HG03558 (cell line): ENCODE measurements at regions not wholly inside any gene's neighbourhood (a gene's known extent, or its start where the extent isn't known, plus 50 kb on each side); places are given as distances from the start of the nearest gene placed in this dataset.

ENCODE experiments used
- ATAC-seq: cut with Tn5 transposase; IDR thresholded peaks from one replicate; pipeline ENCODE4 v1.9.1; 2021; ENCODE audit warnings: moderate number of reproducible peaks; ENCODE audit not compliant: unreplicated experiment; ENCODE audit errors: extremely low read depth

- ATAC-seq = no peak
These were observed 235.4 kb downstream of the HGF start for GRCh38 chr7:81534446-81534845.

- no peak for ATAC-seq
These were observed 235.9 kb downstream of the HGF start for GRCh38 chr7:81533931-81534330.

GRCh38 chr7:81533426-81533825 is 236.4 kb downstream of the HGF start:
- ATAC-seq = no peak

DNA sequence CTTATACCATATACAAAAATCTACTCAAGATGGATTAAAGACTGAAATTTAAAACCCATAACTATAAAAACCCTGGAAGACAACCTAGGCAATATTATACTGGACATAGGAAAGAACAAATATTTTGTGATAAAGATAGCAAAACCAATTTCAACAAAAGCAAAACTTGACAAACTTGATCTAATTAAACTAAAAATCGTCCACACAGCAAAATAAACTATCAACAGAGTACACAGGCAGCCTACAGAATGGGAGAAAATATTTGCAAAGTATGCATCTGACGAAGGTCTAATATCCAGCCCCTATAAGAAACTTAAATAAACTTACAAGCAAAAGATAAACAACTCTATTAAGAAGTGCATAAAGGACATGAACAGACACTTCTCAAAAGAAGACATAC is 240.1 kb downstream of the HGF start:
- ATAC-seq = no peak

DNA sequence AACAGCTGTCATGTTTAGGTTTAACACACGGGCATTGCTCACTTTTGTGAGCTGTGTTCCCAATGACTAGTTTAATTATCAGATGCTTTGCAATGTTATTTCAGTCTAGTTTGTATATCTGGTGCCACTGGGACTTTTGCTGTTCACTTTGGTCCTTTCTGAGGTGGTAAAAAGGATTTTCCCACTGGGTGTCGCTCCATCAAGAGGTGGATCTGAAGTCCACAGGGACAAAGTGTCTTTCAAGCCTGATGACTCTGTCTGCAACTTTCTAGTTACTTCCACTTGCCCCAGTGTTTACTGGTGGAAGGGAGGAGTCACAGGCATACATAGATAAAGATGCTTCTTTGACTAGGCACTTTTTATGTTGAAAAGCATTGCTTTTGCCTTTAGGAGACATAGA is 242.2 kb downstream of the HGF start:
- ATAC-seq = no peak

DNA sequence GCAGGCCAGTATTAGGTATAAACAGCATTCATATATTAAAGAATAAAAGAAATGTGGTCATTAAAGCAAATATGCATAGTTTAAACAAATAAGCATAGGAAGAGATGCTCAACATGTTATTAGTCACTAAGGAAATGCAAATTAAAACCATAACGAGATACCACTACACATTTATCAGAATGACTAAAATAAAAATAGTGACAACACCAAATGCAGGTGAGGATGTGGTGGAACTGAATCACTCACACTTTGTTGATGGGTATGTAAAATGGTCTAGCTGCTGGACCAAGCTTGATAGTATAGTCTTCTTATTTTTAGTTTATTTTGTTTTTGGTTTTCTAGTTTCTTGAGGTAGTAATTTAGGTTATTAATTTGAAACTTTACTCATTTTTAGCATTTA is 242.9 kb downstream of the HGF start:
- ATAC-seq = no peak

DNA sequence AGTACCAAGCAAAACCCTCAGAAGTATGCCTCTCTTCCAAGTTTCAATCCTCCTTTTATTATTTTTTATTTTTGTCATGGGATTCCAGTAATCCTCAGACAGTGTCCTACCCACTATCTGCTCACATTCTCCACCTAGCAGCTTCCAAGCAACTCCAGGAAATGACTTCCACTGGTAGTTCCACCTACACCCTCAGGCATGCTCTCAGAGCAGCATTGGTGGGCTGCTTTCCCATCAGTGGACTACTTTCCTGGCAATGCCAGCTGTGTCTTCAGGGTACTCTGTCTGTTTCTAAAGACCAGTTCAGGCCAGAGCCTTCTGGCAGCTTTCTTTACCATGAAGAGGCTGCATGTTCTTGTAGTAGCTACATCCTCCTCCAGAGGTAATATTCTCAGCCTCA is 244.0 kb downstream of the HGF start:
- no peak for ATAC-seq

DNA sequence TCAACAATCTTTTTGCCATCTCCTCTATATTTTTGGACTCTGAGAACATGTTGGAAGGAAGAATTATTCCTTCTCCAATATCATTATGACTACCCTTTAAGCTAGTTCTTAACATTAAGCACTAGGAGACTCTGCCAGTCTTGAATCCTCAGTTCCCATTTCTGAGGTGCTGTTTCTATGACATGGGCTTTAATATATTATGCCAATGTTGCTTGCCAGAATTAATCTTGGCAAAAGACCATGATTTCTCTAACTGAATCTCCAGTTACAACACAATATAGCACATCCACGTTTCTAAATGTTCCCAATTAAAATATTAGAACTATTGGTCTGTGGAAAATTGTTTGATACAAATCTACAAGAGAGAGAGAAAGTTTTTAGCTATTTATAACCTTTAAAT is 250.0 kb downstream of the HGF start:
- no peak for ATAC-seq

DNA sequence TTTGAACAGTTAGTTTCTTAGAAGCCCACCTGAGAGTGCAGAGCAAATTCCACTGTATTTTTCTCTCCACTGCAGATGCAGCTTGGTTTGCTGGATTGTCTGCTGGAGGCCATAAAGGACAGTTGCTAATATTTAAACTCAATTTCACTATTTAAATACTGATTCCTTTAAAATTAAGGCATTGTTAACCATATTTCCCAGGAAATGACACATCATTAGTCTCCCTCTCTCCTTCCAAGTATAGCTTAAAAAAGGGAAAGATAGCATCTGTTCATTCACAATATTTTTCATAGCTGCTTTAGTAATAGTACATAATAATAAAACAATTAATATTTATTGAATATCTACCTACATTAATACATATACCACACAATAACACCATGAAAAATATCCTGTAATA is 252.9 kb downstream of the HGF start:
- no peak for ATAC-seq

DNA sequence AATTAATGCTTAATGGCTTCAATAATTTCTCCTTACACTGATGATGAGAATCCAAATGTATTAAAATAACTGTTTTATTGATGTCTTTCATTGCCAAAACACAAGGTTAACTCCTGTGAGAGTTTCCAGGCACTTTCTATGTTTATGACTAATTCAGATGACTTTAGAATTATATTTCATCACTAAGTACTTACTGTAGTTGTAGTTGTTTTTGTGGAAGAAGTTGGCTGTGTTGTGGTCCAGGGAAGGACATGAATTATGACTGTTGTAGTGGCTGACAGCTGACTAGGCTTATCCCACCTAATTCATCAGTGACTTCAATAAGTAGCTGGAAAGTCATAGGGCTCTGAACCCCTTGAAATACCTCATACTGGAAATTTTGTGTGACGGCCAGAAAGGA is 254.8 kb downstream of the HGF start:
- no peak for ATAC-seq

- ATAC-seq = no peak
These were observed 255.3 kb downstream of the HGF start for GRCh38 chr7:81514546-81514945.

- no peak for ATAC-seq
These were observed 259.7 kb downstream of the HGF start for GRCh38 chr7:81510122-81510521.

DNA sequence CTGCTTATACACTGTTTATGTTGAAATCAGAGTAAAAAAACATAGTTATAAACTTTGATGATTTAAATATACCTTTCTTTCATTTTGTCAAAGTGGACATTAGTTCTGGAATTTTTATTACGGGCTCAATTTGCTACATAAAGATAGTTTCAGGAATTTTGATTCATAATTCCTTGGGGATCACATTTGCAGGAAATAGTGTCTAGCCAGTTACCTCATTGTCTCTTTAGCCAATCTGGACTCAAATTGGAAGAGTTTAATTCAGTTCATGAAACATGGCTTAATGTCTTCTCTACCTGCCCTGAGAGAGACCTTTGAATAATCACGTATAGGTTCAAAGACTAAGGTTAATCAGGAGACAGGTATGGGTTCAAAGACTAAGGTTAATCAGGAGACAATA is 262.6 kb downstream of the HGF start:
- ATAC-seq = no peak

DNA sequence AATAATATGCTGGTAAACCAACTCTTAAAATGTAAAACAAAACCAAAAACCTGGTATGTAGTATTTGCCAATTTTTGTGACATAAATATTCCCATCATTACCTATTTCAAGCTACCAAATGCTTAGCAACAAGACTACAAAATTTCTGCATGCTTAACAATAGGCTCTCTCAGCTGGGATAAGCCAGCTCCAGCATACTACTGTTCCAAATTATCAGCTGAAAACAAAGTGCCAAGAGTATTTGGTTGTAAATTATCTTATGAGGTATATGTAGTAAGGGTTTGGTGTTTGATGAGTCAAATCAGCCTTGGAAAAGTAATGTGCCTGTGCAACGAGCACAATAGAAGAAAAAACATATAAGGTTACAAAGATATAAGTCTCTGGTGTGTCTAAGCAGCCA is 263.2 kb downstream of the HGF start:
- no peak for ATAC-seq

- no peak for ATAC-seq
These were observed 266.1 kb downstream of the HGF start for GRCh38 chr7:81503771-81504170.

- ATAC-seq = no peak
These were observed 266.5 kb downstream of the HGF start for GRCh38 chr7:81503336-81503735.

GRCh38 chr7:81501220-81501619 is 268.6 kb downstream of the HGF start:
- ATAC-seq = no peak

DNA sequence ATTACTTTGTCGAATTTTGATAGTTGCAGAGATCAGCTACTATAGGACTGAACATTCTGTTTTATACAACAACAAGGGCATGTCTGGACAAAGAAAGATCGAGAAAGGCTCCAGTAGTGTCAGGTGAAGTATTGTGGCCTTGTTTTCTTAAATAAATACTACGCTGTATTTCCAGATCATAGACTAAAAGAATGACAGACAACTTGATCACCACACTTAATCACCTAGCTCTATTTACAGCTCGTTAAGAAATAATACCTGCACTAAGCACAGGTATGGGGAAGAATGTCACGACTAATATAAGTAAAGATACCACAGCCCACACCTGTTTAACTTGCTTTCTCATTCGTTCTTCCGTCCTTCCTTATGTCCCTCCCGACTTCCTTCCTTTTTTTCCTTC is 269.2 kb downstream of the HGF start:
- no peak for ATAC-seq

DNA sequence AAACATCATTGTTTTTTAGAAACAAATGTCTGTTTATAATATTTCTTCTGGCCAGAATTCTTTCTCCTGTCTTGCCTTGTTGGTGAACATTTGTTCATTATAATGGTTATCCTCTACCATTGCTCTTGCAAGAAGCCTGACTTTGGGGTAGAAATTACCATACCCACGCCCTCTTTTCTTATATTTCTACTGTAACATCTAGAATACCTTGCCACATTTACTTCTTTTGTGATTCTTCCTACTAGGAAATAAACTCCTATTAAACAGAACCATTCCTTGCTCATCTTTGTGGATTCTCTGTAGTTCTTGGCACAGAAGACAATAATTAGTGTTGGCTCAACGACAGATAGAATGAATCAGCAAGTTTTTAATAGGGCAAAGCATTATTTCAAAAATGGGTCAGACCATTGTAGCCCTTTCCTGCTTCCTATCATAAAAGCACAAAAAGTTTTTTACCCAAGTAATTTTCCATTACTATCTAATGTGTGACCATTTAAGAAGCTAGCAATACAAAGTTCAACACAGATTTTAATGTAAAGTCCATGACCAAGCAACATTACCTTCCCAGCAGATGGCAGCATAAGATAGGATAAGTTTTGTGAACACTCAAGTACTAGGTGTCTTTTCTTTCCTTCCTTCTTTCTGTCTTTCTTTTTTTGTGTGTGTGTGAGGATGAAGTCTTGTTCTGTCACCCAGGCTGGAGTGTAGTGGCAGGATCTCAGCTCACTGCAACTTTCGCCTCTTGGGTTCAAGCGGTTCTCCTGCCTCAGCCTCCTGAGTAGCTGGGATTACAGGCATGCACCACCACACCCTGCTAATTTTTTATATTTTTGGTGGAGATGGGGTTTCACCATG is 270.4 kb downstream of the HGF start:
- peak; percentile 75 for ATAC-seq

- no peak for ATAC-seq
These were observed 271.7 kb downstream of the HGF start for GRCh38 chr7:81498176-81498575.

GRCh38 chr7:81492910-81493309 is 276.9 kb downstream of the HGF start:
- ATAC-seq = no peak

GRCh38 chr7:81492240-81492639 is 277.6 kb downstream of the HGF start:
- no peak for ATAC-seq
